ENCODE measurements at regions not wholly inside any gene's neighbourhood (a gene's known extent, or its start where the extent isn't known, plus 50 kb on each side); places are given as distances from the start of the nearest gene placed in this dataset.

DNA sequence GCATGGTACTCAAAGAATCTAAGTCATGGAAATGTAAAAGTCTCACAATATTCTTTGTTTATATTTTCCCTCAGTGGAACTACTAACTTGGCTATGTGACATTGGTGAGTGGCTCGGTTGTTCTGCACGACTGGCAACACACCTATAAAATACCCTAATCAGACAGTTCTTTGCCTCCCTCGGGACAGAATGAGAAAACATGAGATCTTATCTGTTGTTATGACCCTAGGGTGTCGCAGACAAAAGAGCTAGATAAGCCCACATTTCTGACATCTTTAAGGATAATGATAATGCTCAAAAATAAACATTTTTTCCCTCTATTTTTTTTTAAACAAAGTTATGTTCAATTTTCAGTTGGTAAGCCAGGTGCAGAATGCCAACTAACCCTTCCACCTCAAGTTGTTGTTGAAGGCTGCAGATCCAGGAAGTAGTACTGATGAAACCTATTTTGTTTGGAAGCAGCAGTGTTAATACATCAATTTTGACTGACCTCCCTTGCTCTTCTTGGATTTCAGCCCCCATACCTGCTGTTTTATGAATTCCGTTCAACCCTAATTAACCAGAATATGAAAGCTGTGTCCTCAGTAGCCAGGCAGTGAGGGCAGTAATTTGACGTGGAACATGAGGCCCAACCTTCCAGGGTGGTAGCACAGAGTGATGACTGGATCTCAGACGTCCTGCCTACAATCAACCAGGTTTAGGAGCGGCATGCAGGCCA lies 108.7 kb upstream of the DUSP10 start:
- Mint-ChIP-seq H3K9me3 (no peaks in the 10 kb centered on the region), H3K36me3 (ENCODE audit: low read depth) (no peaks in the 10 kb centered on the region), H3K27ac (no peak overlapping the region), H3K27me3 (no peaks in the 10 kb centered on the region), H3K4me3 (no peak overlapping the region), H3K4me1 (ENCODE audit: low read depth) (no peaks in the 10 kb centered on the region)
- intact Hi-C loops (cut with micrococcal nuclease) = no loop called here

DNA sequence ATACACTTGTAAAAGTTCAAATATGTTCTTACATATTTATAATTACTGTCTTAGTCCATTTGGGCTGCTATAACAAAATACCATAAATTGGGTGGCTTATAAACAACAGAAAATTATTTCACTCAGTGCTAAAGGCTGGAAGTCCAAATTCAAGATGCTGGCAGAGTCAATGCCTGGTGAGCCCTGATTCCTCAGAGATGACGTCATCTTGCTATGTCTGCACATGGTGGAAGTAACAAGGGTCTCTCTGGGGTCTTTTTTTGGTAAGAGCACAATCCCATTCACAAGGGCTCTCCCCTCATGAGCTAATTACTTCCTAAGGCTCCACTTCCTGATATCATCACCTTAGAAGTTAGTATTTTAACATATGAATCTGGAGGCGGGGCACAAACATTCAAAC lies 108.0 kb upstream of the DUSP10 start:
- no peaks in the 10 kb centered on the region for H3K27me3 Mint-ChIP-seq
- H3K9me3 Mint-ChIP-seq = no peaks in the 10 kb centered on the region
- no peaks in the 10 kb centered on the region for H3K4me1 Mint-ChIP-seq (ENCODE audit: low read depth)
- H3K27ac Mint-ChIP-seq = no peak overlapping the region
- intact Hi-C loops (cut with micrococcal nuclease) = no loop called here
- no peak overlapping the region for H3K4me3 Mint-ChIP-seq
- H3K36me3 Mint-ChIP-seq (ENCODE audit: low read depth) = no peaks in the 10 kb centered on the region

DNA sequence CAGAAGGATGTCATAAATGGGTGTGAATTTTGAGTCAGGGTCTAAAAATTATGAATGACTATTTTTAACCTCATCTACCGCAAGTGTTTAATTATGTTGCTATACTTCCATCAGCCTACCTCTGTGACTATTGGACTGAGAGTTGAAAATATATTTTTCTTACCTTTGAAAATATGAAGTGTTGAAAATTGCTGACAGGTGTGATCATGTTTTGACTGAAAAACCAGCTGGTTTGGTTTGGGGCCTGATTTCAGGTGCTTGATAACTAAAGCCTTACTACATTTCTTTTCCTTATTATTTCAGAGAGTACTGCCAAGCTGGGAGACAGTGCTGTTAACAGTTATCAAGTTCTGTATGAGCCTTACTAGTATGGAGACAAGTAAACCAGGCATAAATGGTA lies 107.2 kb upstream of the DUSP10 start:
- intact Hi-C loops (cut with micrococcal nuclease) = no loop called here
- no peaks in the 10 kb centered on the region for H3K9me3 Mint-ChIP-seq
- no peaks in the 10 kb centered on the region for H3K4me1 Mint-ChIP-seq (ENCODE audit: low read depth)
- no peaks in the 10 kb centered on the region for H3K36me3 Mint-ChIP-seq (ENCODE audit: low read depth)
- no peak overlapping the region for H3K27ac Mint-ChIP-seq
- H3K27me3 Mint-ChIP-seq = no peaks in the 10 kb centered on the region
- no peak overlapping the region for H3K4me3 Mint-ChIP-seq

DNA sequence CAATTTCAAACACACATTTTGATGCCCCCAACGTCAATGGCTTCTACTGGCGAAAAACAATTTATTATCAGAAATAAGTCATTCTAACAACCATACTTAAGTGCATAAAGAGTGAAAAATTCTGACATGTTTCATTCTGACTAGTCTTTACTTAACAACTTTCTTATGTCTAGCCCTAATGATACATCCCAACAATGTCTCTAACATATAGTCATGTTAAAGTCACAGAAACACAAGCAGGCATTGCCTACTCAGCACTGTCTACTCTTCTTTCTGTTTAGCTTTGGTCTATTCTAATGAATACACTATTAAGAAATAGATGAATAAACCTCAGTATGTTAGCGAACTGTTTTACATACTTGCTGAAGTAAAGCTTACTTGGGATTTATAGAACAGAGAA lies 105.8 kb upstream of the DUSP10 start:
- no peaks in the 10 kb centered on the region for H3K36me3 Mint-ChIP-seq (ENCODE audit: low read depth)
- no peaks in the 10 kb centered on the region for H3K9me3 Mint-ChIP-seq
- H3K4me3 Mint-ChIP-seq = no peak overlapping the region
- H3K27me3 Mint-ChIP-seq = no peaks in the 10 kb centered on the region
- H3K27ac Mint-ChIP-seq = no peak overlapping the region
- intact Hi-C loops (cut with micrococcal nuclease) = no loop called here
- no peaks in the 10 kb centered on the region for H3K4me1 Mint-ChIP-seq (ENCODE audit: low read depth)

DNA sequence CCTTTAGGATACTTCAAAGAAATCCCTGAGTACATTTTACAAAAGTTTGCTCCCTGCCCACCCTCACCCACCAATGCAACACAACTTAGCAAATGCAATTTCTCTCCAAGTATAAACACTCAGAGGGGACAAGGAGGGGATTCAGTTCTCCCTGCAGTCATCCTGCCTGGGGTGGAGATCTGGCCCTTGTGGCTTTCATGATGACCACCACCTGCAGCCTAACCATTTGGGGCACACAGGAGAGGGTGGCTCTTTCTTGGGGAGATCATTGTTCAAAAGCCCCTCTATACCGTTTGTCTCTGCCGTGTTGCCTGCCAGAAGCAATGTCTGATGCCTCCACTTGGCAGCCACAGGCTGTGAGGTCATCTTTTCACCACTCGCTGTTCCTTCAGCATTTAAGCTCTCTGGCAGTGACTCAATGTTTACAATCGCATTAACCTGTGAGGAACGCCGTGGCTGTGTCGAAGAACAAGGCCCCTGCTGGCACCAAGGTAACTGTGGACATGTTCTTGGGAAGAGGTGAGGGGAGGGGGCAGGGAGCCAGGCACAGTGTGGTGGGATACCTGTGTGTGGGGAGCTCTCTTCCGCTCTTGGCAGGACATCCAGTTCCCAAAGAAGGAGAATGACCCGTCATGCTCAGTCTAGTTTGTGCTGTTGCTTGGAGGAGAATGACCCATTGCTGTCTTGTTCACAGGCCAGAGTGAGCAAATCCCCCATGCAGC lies 103.9 kb upstream of the DUSP10 start:
- Mint-ChIP-seq H3K9me3 (no peaks in the 10 kb centered on the region), H3K4me3 (no peak overlapping the region), H3K27me3 (no peaks in the 10 kb centered on the region), H3K4me1 (ENCODE audit: low read depth) (peaks cover 11% of the 10 kb centered on the region), H3K36me3 (ENCODE audit: low read depth) (no peaks in the 10 kb centered on the region), H3K27ac (no peak overlapping the region)
- intact Hi-C loops (cut with micrococcal nuclease) = no loop called here

DNA sequence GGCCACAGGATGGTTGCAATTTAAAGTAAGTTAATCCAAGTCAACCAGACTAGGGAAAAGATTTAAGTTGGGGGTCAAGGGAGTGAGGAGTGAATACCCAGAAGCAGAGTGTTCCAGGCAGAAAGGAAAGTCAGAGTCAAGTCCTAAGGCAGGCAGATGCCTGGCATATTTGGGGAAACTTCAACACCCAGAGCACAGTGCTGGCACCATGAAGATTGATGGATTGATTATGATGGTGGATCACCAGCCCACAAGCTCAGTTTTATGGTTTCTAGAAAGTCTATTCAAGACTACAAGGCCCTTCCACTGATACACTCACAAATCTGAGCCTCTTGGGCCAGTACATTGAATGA lies 100.1 kb upstream of the DUSP10 start:
- H3K27ac Mint-ChIP-seq = no peak overlapping the region
- H3K27me3 Mint-ChIP-seq = peaks cover 3% of the 10 kb centered on the region
- peaks cover 33% of the 10 kb centered on the region for H3K4me1 Mint-ChIP-seq (ENCODE audit: low read depth)
- H3K4me3 Mint-ChIP-seq = no peak overlapping the region
- intact Hi-C loops (cut with micrococcal nuclease) = no loop called here
- no peaks in the 10 kb centered on the region for H3K9me3 Mint-ChIP-seq
- H3K36me3 Mint-ChIP-seq (ENCODE audit: low read depth) = no peaks in the 10 kb centered on the region

DNA sequence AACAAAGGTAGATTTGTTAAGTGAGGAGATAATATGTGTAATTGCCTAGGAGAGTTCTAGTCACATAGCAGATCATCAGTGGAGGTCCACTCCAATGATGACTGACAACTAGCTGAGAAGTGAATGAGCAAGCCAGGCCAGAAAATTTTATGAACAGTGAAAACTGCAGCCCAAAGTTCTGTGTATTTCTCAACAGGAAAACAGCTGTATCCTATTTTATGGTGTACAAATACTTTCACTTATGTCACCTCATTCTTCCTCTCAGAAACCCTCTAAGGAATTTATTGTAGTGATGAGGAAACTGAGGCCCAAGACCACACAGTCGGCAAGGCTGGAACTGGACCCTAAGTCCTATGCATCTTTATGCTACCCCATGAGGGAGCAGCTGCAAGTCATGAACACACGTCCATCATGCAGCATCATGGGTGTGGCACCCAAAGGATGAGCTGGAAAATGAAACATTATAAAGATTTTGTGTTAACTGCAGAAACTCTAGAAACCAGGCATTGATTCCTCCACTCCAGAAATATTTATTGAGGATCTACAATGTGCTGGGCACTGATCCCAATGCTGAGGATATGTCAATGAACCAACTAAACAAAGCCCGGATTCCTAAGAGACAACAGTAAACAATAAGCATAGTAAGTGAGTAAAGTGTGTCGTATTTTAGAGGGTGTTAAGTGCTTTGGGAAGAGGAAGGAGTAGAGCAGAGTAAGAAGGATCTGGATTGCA lies 99.5 kb upstream of the DUSP10 start:
- intact Hi-C loops (cut with micrococcal nuclease) = no loop called here
- H3K27me3 Mint-ChIP-seq = peaks cover 4% of the 10 kb centered on the region
- no peaks in the 10 kb centered on the region for H3K36me3 Mint-ChIP-seq (ENCODE audit: low read depth)
- H3K9me3 Mint-ChIP-seq = no peaks in the 10 kb centered on the region
- no peak overlapping the region for H3K4me3 Mint-ChIP-seq
- no peak overlapping the region for H3K27ac Mint-ChIP-seq
- H3K4me1 Mint-ChIP-seq (ENCODE audit: low read depth) = peaks cover 33% of the 10 kb centered on the region

DNA sequence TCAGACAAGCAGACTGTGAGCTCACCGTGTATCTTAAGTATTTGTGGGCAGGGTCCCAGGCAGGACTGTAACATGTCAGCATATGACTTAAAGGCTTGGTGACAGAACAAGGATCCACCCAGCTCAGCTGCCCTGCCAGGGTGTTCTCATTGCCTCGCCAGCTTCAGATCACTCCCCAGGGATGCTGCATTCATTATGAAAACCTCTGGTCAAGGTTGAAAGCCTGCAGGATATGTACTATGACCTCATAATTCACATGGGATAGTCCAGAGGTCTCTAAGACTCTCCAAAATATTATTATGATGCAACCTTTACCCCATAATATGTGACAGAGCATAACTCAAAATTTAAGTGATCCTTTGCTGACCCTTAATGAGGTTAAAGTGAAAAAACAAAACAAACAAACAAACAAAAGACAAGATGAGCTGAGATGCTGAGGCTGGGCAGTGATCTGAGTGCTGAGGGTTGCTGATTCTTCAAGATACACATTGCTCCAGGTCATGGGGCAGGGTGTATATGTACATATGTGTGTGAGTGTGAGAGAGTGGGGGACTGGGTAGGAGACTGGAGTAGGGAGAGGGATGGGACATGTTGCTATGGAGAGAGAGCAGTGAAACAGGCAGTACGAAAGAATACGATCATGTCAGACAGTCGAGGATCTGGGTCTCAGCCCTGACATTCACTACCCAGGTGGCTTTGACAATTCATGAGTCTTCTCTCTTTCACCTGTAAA lies 98.8 kb upstream of the DUSP10 start:
- Mint-ChIP-seq H3K4me1 (ENCODE audit: low read depth) (peaks cover 33% of the 10 kb centered on the region), H3K36me3 (ENCODE audit: low read depth) (no peaks in the 10 kb centered on the region), H3K27ac (no peak overlapping the region), H3K27me3 (peaks cover 8% of the 10 kb centered on the region), H3K4me3 (no peak overlapping the region), H3K9me3 (no peaks in the 10 kb centered on the region)
- intact Hi-C loops (cut with micrococcal nuclease) = no loop called here

DNA sequence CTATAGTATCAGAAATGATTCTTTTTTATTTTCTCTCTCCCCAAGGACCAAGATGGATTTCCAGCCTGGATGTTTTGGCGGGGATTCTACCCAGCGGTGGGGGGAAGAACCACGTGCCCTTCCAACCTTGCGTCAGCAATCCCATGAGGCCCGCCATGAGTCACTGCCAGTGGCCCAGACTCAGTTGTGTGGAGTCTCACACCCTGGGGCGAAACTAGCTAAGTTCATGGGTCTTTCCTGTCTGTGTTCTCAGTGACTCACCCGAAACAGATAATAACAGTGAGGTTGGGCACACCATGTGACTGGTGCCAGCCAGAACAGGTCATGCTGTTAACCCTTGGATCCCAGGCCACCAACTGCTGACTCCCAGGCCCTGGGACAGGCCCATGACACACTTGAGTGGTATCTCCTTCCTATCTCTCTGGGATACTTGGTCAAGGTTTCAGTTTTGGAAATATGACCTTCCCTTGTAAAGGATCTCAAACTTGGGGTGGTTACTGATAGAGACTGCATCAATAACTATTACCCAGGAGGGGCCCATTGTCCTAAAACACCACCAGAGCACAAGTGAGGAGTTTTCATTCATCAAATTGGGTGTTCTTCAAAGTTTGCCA lies 98.0 kb upstream of the DUSP10 start:
- no peak overlapping the region for H3K4me3 Mint-ChIP-seq
- H3K27me3 Mint-ChIP-seq = peaks cover 8% of the 10 kb centered on the region
- H3K4me1 Mint-ChIP-seq (ENCODE audit: low read depth) = peaks cover 33% of the 10 kb centered on the region
- intact Hi-C loops (cut with micrococcal nuclease) = no loop called here
- no peaks in the 10 kb centered on the region for H3K9me3 Mint-ChIP-seq
- H3K27ac Mint-ChIP-seq = no peak overlapping the region
- no peaks in the 10 kb centered on the region for H3K36me3 Mint-ChIP-seq (ENCODE audit: low read depth)

DNA sequence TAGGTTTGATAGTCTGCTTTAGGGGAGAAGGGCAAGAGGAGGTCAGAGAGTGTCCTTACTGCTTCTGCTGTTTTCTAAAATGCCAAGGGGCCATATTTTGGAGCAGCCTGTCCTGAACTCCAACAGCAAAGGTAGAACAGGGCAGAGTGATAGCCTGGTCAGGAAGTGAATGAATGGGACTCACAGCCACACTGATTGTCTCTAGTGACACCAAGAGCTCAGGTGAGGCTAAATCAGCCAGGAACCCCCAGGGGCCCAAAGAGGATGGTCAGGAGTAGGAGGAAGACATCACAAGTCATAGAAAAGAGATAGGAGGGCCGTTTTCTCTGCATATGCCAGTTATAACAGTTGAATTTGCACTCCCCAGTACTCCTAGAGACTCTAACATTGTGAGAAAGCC lies 97.4 kb upstream of the DUSP10 start:
- H3K36me3 Mint-ChIP-seq (ENCODE audit: low read depth) = no peaks in the 10 kb centered on the region
- H3K4me1 Mint-ChIP-seq (ENCODE audit: low read depth) = peaks cover 33% of the 10 kb centered on the region
- no peak overlapping the region for H3K4me3 Mint-ChIP-seq
- intact Hi-C loops (cut with micrococcal nuclease) = no loop called here
- H3K27ac Mint-ChIP-seq = no peak overlapping the region
- peaks cover 8% of the 10 kb centered on the region for H3K27me3 Mint-ChIP-seq
- no peaks in the 10 kb centered on the region for H3K9me3 Mint-ChIP-seq

DNA sequence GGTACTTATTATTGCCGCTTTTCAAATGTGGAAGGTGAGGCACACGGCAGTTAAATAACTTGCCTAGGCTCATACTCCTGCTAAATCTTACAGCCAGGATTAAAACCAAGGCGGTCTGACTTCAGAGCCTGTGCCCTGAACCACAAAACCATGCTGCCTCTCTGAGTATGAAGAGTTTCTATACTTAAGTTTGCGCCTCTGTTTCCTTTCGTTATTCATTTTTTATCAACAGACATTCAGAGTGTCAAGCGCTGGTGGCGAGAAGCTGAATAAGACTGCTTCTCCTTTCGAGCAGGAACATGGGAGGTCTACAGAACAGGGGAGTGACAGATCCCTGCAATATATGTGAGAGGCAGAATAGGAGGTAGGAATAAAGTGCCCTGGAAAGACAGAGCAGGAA lies 96.0 kb upstream of the DUSP10 start:
- peaks cover 8% of the 10 kb centered on the region for H3K27me3 Mint-ChIP-seq
- no peak overlapping the region for H3K4me3 Mint-ChIP-seq
- no peaks in the 10 kb centered on the region for H3K36me3 Mint-ChIP-seq (ENCODE audit: low read depth)
- H3K27ac Mint-ChIP-seq = no peak overlapping the region
- intact Hi-C loops (cut with micrococcal nuclease) = no loop called here
- H3K4me1 Mint-ChIP-seq (ENCODE audit: low read depth) = peaks cover 33% of the 10 kb centered on the region
- H3K9me3 Mint-ChIP-seq = no peaks in the 10 kb centered on the region

DNA sequence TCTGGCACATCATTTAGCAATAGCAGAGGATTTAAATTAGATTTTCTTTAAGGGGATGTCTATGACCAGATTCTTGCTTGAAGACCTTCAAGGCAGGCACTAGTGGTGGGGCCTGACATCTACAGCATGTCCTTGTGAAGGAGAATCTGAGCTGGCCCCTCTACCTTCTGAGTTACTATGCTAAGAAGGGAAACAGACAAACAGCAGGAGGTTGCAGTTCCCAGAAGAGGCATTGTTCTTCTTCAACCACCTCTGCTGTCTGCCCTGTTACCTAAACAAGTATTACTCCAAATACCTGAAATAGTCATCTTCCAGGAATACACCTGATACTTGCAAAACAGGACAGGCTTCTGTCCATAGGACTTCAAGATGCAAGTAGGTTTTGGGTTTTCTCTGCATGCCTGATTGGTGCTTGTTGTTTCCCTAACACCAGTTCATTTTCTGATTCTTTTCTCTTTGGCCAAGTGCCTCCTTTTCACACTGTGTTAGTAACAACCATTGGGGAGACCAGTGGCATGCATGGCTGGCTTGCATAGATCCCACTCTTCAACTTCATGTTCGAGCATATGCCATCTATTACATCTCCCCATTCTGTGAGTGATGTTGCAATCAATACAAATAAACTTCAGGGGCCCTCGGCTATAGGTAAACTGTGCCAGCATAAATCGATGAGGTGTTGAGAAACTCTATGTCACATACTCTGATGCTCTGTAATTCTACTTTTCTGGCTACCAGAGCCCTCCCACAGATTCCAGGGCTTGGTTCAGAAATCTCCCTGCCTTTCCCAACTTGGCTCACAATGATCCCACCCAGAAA lies 93.0 kb upstream of the DUSP10 start:
- no peak overlapping the region for H3K4me3 Mint-ChIP-seq

DNA sequence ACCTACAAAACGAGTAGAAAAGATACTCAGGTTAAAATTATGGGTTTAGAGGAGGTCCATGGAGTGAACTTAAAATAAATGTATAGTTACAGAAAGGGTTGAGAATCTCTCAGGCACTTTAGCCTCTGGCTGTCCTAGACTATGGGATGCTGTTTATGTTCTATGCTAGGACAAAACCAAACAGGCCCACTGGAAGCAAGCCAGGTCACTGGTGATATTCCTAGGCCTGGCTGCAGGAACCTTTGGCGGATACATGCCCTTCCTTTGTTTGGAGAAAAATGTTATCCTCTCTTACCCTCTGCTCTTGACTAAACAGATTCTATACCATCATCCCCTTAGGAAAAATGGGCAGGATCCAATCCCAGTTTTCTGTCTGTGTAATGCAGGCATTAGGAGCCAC lies 90.7 kb upstream of the DUSP10 start:
- Mint-ChIP-seq H3K4me1 (ENCODE audit: low read depth) (peaks cover 10% of the 10 kb centered on the region), H3K9me3 (no peaks in the 10 kb centered on the region), H3K4me3 (no peak overlapping the region), H3K27ac (no peak overlapping the region), H3K27me3 (peaks cover 14% of the 10 kb centered on the region), H3K36me3 (ENCODE audit: low read depth) (no peaks in the 10 kb centered on the region)
- intact Hi-C loops (cut with micrococcal nuclease) = no loop called here

More for the DNA sequence above, 93.0 kb upstream of the DUSP10 start:
- Mint-ChIP-seq H3K27ac (no peak overlapping the region), H3K9me3 (no peaks in the 10 kb centered on the region), H3K4me1 (ENCODE audit: low read depth) (peaks cover 15% of the 10 kb centered on the region), H3K36me3 (ENCODE audit: low read depth) (no peaks in the 10 kb centered on the region), H3K27me3 (peaks cover 8% of the 10 kb centered on the region)
- intact Hi-C loops (cut with micrococcal nuclease) = no loop called here

Measured in dendritic cell treated with granulocyte-macrophage colony-stimulating factor and Interleukin-4, amounts not matched to agents 40 ng/mL and 50 ng/mL, for 4 days (primary cell).